ENCODE measurements at regions not wholly inside any gene's neighbourhood (a gene's known extent, or its start where the extent isn't known, plus 50 kb on each side); places are given as distances from the start of the nearest gene placed in this dataset.

- TF ChIP-seq POLR2AphosphoS5 (IDR thresholded peaks at IDR 0.05; ENCODE audit: insufficient read depth in 1 of 2, low read depth in 1 of 2) (no peak), POLR2A (IDR thresholded peaks at IDR 0.05) (no peak)
- TF ChIP-seq, protein P1, sequence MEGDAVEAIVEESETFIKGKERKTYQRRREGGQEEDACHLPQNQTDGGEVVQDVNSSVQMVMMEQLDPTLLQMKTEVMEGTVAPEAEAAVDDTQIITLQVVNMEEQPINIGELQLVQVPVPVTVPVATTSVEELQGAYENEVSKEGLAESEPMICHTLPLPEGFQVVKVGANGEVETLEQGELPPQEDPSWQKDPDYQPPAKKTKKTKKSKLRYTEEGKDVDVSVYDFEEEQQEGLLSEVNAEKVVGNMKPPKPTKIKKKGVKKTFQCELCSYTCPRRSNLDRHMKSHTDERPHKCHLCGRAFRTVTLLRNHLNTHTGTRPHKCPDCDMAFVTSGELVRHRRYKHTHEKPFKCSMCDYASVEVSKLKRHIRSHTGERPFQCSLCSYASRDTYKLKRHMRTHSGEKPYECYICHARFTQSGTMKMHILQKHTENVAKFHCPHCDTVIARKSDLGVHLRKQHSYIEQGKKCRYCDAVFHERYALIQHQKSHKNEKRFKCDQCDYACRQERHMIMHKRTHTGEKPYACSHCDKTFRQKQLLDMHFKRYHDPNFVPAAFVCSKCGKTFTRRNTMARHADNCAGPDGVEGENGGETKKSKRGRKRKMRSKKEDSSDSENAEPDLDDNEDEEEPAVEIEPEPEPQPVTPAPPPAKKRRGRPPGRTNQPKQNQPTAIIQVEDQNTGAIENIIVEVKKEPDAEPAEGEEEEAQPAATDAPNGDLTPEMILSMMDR (IDR thresholded peaks at IDR 0.05) = no peak
Measured at GRCh38 chr9:88220652-88221051, 82.4 kb upstream of the SPATA31C2 start.
